ENCODE measurements at regions not wholly inside any gene's neighbourhood (a gene's known extent, or its start where the extent isn't known, plus 50 kb on each side); places are given as distances from the start of the nearest gene placed in this dataset.

GRCh38 chr4:126740687-126741086 is 892.1 kb upstream of the INTU start:
- 87 to 91% (median 88%) methylated on average over 6 of the region's 6 CpGs for WGBS, 4 donors
- Histone ChIP-seq H3K9me3 (replicated peaks in 1 of 3) (peaks cover 0 to 7% (median 0%) of the 10 kb centered on the region in 3 donors), H3K4me3 (no peak overlapping the region), H3K27me3 (no peaks in the 10 kb centered on the region), H3K4me1 (replicated peaks in 1 of 2) (no peaks in the 10 kb centered on the region), H3K27ac (no peak overlapping the region), H3K36me3 (replicated peaks in 1 of 2) (no peaks in the 10 kb centered on the region)
- TF ChIP-seq, protein P1, sequence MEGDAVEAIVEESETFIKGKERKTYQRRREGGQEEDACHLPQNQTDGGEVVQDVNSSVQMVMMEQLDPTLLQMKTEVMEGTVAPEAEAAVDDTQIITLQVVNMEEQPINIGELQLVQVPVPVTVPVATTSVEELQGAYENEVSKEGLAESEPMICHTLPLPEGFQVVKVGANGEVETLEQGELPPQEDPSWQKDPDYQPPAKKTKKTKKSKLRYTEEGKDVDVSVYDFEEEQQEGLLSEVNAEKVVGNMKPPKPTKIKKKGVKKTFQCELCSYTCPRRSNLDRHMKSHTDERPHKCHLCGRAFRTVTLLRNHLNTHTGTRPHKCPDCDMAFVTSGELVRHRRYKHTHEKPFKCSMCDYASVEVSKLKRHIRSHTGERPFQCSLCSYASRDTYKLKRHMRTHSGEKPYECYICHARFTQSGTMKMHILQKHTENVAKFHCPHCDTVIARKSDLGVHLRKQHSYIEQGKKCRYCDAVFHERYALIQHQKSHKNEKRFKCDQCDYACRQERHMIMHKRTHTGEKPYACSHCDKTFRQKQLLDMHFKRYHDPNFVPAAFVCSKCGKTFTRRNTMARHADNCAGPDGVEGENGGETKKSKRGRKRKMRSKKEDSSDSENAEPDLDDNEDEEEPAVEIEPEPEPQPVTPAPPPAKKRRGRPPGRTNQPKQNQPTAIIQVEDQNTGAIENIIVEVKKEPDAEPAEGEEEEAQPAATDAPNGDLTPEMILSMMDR (IDR thresholded peaks at IDR 0.05): no peak
- TF ChIP-seq POLR2A (IDR thresholded peaks at IDR 0.05): no peak
- intact Hi-C loops (cut with DNase I): no loop called here
- no peak for DNase-seq

DNA sequence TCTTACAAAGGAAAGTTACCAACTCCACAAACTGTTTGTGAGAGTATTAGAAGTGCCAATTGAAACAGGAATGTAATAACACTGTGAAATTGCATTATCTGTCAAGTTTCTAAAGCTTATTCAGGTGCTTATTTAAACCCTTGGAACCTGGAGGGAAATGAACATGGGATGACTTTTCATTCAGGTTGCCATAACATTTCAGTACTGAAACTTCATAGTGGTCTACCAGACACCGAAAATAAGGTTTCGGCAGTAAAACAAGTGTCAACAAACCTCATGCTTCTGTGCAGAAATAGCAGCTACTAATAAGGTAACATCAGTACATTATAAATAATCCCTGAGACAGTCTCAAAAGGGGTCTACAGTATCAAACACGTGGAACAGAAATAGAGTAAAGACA is 890.7 kb upstream of the INTU start:
- WGBS, 4 donors: 73 to 85% (median 78%) methylated on average over 3 of the region's 3 CpGs
- H3K36me3 ChIP-seq (replicated peaks in 1 of 2): no peaks in the 10 kb centered on the region
- intact Hi-C loops (cut with DNase I): no loop called here
- DNase-seq: no peak
- no peaks in the 10 kb centered on the region for H3K4me1 ChIP-seq (replicated peaks in 1 of 2)
- H3K27me3 ChIP-seq: no peaks in the 10 kb centered on the region
- no peak overlapping the region for H3K27ac ChIP-seq
- H3K9me3 ChIP-seq (replicated peaks in 1 of 3): peaks cover 0 to 8% (median 0%) of the 10 kb centered on the region in 3 donors
- no peak overlapping the region for H3K4me3 ChIP-seq
- TF ChIP-seq POLR2A (IDR thresholded peaks at IDR 0.05): no peak
- TF ChIP-seq, protein P1 (IDR thresholded peaks at IDR 0.05): no peak

GRCh38 chr4:126742885-126743284 is 889.9 kb upstream of the INTU start:
- Histone ChIP-seq H3K9me3 (replicated peaks in 1 of 3) (peaks cover 0 to 8% (median 0%) of the 10 kb centered on the region in 3 donors), H3K27ac (no peak overlapping the region), H3K4me1 (replicated peaks in 1 of 2) (no peaks in the 10 kb centered on the region), H3K4me3 (no peak overlapping the region), H3K27me3 (no peaks in the 10 kb centered on the region), H3K36me3 (replicated peaks in 1 of 2) (no peaks in the 10 kb centered on the region)
- no peak for DNase-seq
- 77 to 87% (median 84%) methylated on average over 1 of the region's 1 CpG for WGBS, 4 donors
- TF ChIP-seq, protein P1 (IDR thresholded peaks at IDR 0.05): no peak
- no peak for TF ChIP-seq POLR2A (IDR thresholded peaks at IDR 0.05)
- intact Hi-C loops (cut with DNase I): no loop called here

GRCh38 chr4:126748736-126749135 is 884.0 kb upstream of the INTU start:
- Histone ChIP-seq H3K4me3 (no peak overlapping the region), H3K9me3 (replicated peaks in 1 of 3) (peaks cover 0 to 8% (median 0%) of the 10 kb centered on the region in 3 donors), H3K27me3 (no peaks in the 10 kb centered on the region), H3K4me1 (replicated peaks in 1 of 2) (no peaks in the 10 kb centered on the region), H3K27ac (no peak overlapping the region), H3K36me3 (replicated peaks in 1 of 2) (no peaks in the 10 kb centered on the region)
- no peak for DNase-seq
- TF ChIP-seq, protein P1 (IDR thresholded peaks at IDR 0.05): no peak
- TF ChIP-seq POLR2A (IDR thresholded peaks at IDR 0.05): no peak
- intact Hi-C loops (cut with DNase I): no loop called here
- 57 to 86% (median 74%) methylated on average over 3 of the region's 3 CpGs for WGBS, 4 donors
